Cerebellar nuclear complex (tissue), 1 donor: ENCODE measurements at regions not wholly inside any gene's neighbourhood (a gene's known extent, or its start where the extent isn't known, plus 50 kb on each side); places are given as distances from the start of the nearest gene placed in this dataset.

Source experiments
- DNase-seq, 2 experiments: peaks; one replicate each; lab custom pipeline; 2025; lab: John Stamatoyannopoulos, UW

DNA sequence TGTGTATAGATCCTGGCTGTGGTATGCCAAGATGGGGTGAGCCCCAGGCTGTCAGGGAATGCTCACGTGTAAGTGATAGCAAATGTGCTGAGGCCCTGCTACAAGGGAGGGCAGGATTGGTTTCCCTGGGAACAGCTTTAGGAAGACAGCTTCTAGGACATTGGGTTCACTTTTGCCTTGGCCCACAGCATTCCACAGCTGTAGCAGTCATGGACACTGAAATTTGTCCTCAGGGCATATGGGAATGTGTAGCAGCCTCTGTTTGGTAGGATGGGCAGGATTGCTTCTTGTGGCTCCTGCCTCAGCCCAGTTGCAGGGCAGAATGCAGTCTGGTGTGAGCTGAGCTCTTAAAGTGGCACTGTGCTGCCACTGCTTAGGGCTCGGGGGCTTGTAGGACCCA lies 1061.7 kb upstream of the WWC1 start:
- no peak for DNase-seq

DNA sequence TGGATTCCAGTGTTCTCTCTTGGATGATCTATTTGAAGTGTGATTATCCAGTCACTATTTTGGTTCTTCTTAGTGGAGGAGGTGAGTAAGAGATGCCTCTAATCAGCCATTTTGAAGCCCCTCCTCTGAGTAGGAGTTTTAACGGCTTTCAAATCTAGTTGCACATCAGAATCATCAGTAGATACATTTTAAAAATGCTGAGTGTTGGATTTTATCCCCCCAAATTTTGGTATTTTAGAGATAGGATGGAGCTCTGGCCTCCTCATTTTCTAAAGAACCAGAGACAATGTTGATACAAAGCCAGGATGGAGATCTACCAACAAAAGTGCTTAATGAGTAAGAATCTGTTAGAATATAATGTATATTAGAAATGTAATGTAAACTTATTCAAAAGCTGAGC lies 1061.0 kb upstream of the WWC1 start:
- no peak for DNase-seq

DNA sequence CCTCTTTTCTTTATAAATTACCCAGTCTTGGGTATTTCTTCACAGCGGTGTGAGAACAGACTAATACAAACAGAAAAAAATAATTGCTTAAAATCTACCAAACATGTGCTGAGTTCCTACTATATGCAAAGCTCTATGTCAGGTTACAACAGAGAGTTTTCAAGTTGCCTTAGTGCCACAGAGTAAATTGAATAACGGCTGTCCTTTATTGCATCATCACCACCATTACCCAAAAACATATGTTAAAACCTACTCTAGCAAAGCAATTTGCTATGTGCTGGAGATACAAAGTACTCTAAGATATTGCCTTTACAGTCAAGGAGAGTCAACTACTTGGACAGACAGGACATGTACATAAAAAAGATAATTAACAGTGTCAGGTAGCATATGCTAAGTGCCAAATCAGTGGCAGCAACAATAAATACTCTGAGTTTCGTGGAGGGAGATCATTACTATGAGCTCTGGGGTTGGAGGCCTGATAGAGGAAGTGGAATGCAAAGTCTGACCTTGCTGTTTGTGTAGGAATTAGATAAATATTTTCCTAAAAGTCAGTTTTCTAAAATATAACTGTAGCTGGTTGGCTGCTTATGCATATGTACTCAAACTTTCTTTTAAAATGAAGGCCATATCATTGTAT lies 1058.7 kb upstream of the WWC1 start:
- no peak for DNase-seq

DNA sequence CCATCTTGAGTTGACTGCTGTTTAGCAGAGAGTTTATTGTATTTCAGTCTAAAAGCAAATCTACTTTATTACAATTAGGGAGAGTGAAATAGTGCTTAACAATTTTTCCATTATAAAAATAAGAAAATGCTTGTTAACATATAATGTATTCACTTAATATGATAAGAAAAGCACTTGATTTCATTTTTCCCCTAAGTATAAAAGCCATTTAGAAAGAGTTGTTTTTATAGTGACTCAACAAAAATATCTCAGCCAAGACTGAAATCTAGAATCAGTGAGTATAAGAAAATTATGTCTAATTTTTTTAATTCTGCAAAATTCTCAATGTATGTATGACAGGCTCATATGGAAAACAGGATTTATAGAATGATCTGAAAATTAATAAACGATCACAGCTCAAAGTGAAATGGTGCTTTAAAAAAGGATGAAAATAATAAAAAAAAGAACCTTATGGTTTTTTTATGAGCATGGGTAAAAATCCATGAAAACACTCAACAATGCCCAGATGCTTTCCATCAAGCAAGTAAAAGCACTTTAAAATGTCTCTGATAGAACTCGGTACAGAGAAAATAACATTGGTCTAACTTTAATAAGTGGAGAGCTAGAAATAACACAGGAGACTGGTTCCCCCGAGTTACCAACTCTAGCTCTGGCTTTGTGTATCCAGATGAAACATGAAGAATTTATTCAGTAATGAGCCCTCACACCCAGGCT lies 1057.8 kb upstream of the WWC1 start:
- no peak for DNase-seq

DNA sequence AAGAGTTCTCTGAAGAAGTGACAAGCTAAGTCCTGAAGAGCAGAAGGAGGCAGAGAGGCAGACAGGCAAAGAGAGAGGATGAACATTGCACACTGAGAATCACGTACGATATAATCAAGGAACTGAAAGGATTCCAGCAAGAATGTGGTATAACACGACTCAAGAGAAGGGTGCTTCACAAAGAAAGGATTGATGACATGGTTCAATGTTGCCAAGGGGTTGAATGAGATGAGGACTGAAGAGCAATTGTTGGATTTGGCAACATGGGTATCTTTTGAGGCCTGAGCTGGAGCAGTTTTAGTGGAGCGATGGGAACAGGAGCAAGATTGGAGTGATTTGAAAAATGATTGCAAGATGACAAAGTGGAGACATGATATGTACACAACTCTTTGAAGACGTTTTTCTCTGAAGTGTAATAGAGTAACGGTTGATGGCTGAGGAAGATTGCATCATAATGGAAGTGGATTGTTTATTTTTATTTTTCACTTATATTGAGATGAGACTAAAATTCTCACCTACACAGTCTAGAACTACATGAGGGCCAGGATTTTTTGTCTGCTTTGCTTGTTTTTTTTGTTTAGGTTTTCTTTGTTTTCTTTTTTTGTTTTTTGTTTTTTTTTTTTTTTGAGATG lies 1049.9 kb upstream of the WWC1 start:
- no peak for DNase-seq

DNA sequence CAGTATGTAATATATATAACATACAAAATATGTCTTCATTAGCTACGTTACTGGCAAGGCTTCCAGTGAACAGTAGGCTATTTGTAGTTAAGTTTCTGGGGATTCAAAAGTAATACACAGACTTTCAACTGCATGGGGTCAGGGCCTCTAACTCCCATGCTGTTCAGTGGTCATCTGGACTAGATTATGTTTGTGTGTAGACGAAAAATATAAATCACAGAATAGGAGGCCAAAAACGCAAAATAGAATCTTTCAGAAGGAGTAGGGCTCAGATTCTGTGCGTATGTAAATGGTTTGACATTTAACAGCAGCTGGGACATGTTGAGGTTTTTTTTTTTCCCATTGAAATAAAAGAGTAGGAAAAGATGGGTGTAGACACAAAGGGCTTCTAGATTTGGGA lies 1048.7 kb upstream of the WWC1 start:
- no peak for DNase-seq

DNA sequence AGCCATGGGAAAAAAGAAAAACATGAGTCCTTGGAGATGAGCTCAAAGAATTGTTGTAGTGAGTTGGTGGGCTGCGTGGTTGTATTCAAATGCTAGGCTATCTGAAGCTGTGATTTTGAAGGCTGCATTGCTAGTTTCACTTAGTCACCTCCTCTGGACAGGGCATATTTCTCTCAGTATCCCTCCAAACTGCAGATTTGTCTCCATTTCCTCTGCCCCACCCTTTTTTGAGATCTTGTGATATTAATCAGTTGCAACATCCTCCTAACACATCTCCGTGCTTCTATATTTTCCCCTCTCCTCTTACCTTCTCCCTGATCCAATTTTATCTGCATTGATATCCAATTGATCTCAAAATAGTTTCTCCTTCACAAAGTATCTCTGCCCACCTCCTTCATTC lies 1048.0 kb upstream of the WWC1 start:
- no peak for DNase-seq

DNA sequence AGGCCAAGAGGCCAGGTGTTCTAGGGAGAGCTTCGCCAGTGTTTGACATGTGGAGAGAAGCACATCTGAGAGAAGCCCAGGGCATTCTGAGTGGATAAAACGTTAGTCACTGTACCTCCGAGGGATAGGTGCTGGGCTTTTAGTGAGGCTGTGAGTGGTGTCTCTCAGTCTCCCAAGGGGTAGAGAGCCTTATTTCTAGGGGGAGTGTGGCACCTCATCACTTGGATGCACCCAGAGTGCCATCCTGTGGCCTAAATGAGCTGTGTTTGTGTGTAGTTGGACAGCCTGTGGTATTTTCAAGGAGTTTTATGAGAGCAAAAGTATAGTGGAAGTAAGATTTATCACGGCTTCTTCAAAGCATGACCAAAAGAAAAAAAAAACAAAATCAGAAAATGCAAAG lies 1046.9 kb upstream of the WWC1 start:
- no peak for DNase-seq

DNA sequence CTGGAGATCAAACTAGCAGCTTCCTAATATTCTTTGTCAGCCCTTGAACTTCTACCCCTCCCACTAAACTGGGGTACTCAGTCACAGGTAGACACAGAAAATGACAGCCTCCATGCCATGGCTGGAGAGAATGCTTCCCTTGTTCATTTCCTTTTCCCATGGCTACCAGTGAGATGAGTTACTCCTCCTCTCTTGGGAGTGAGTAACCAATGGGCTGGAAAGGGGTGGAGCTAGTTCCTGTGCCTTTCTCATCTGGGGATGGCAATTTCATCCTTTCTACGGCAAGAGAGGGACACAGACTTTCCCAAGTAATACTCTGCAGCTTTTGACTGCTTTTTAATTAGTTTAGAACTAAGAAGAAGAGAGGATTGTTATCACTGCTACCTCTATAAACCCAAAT lies 1045.6 kb upstream of the WWC1 start:
- no peak for DNase-seq

DNA sequence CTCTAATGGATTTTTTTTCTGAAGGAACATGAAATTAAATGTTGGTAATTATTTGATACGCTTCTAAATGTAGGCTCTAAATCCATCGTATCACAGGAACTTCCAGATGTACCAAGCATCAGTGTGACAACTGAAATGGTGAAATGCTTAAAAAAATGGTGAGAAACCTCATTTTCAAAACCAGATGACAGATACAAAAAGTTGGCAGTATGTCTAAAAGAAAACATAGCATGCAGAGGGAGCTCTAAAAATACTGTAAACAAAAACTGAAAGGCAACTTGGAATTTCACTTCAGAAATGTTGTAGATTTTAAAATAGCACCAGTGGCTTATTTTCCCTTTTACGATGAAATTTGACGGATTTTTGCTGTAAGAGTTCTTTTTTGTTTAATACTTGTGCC lies 1043.6 kb upstream of the WWC1 start:
- DNase-seq, result no peak

DNA sequence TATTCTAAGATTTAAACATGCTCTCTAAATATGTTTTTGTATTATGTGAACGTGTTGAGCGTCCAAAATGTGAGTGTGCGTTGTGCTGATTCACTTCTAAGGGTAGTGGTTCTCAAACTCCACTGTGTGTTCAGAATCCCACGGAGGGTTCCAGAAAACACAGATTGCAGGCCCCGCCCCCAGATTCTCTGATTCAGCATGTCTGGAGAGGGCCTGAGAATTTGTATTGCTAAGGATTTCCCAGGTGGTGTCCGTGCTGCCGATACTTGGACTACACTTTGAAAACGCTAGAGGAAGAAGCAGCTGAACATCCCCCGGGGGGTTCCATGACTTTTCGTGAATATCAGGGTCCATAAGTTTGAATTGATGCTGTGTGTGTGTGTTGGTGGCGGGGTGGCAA lies 1043.2 kb upstream of the WWC1 start:
- DNase-seq, result no peak

DNA sequence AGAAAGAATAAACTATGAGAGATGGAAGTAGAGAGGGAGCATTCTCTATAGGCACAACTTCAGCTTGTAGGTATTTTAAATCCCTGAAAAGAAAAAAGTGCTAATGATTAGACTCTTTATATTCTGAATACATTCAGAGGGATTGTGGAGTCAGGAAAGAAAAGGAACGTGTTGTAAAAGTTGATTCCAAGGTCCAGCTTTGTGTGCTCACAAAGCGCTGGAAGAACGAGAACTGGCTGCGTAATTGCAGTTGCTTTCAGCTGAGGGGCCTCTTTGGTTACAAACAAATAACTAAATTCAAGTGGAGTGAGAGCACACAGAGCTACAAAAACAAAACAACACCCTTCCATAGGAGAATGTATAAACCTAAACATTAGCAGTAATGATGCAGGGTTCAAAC lies 1040.4 kb upstream of the WWC1 start:
- no peak for DNase-seq

DNA sequence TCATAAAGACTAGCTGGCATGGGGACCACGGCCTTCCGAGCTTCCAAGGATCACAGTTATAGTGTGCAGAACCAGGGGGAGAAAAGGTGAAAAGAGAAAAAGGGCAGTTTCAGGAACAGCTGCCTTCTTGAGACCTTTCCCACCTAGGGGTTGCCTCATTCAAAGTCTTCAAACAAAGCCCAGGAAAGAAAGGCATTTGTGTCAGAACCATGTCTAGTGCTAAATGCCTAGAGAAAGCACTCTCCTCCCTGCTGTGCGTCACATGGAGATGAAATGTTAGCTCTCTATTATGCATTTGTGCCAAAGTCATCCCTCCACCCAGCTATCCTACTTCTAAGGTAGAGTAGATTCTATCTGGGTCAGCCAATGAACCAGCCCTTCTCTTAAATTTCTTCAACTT lies 1037.3 kb upstream of the WWC1 start:
- no peak for DNase-seq

DNA sequence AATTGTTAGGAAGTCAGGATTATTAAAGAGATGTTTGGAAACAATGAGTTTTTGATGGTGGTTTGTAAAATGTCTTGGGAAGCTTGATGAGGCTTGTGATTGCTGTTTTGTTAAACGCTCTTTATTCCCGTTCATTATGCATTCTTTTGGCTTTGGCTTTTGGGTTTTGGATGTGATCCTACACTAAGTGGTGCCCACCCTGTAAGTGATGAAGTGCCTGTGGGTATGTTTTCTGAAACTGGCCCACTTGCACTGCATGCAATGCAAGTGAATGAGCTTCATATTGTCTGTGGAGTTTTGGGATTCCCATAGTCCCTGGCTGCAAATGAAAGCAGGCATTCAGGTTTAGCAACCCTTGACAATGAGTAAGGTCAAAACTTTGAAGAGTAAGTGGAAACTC lies 1035.5 kb upstream of the WWC1 start:
- no peak for DNase-seq

DNA sequence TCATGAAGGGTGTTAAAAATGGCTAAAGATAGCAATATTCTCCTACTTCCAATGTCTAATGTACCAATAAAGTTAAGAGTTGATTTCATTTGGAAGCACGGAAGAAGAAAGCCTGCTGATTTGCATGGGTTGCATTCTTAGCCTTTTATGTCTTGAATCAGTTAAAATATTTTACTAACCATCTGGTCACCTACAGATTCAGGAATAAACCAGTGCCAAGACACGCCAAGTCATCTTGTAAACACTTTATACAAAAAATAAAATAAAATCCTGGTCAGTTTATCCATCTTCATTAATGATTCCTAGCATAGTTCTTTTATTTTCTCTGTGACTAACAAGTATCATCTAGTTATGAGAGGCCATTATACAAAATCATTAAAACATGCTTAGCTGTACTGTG lies 1031.6 kb upstream of the WWC1 start:
- no peak for DNase-seq

DNA sequence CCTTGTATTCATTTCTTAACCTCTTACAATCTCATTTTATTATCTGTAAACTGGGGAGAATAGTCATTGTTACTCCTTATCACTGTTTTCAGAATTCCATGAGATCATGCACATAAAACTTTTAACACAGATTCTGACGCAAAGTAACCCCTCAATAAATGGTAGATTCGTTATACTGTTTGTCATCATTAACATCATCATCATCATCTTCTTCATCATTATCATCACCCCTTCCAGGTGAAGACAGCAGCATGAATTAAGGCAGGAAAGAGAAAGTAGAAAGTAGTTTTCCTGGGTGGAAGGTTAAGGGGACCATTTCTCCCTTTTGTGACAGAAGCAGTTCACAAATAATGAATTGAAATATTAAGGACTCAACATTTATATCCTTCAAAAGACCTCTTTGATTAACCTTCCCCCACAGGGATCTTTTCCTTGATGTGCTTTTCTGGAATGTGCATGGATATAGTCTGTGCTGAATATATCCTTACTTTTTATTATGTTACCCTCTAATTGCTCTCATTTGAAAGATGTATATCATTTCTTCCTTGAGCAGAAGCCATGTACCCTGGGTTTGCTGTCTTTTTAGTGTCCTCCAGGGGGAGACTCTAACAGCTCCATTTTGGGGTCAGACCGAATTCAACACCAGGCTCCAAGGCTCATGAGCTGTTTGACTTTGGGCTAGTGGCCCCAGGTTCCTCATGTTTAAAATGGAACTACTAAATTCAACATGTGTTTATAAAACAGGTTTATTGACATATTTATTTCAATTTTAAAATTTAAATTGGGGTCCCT lies 1029.9 kb upstream of the WWC1 start:
- no peak for DNase-seq

DNA sequence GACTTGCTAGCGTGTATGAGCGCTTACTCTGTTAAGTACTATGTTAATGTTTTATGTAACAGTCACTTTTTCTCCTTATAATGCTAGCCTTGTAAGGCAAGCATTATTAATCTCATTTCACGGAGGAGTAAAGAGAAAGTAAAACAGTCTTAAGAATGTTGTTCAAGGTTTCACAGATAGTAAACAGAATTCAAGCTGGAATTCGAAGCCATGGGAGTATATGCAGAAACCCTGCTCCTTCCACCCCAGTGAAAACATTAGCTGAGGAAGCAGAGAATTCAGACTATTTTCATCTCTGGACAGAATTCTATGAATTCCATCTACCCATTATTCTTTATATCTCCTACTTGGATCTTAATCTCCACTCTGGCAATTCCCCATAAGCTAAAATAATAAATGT lies 1028.3 kb upstream of the WWC1 start:
- no peak for DNase-seq

DNA sequence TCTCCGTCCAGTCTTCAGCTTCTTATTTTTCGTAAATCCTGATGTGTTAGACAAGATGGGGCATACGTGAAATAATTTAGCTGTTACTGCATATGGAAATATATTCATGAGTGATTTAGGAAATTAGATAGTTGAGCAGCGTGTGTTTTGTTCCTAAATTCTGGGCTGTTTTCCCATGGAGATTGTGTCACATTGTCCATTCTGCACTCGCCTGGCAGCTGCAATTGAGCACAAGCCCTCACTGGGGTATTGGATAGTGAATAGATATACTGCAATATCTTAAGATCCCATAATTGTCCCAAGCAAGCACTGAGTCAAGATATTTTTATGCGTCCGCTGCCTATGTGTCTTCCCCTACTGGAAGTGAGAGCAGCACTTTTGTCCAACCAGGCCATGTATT lies 1027.1 kb upstream of the WWC1 start:
- DNase-seq, result no peak

DNA sequence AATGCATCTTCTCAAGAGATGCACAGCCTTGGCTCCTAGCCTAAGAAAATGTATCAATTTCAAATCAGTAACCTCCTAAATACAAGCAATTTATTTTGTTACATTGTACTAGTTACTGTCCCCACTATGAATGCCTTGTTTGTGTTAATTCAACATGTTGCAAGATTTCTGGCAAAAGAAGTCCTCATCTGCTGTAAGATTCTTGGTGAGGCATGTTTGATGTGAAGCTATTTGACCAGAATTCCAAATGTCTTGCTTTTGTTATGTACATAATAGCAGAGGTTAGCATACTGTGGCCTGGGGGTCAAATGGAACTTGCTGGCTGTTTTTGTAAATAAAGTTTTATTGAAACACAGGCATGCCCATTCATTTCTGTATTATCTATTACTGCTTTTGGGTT lies 1023.1 kb upstream of the WWC1 start:
- DNase-seq, result no peak

DNA sequence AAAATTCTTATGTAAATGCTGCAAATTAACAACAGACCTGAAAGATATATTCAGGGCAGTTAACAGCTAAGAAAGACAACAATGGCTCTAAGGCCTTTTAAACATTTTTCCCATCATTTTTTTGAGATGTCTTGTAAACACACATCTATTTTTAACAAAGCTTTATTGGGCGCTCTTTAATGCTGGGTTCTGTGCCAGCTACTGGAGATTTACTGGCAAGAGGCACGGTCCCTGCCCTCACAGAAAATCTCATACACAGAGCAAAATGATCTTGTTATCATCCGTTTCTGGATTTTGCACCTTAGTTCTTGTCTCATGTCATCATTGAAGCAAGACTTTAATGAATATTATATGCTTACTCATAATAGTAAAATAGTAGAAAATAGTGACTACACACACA lies 1022.3 kb upstream of the WWC1 start:
- DNase-seq, result peak in 1 of 2 experiments; percentile 73

DNA sequence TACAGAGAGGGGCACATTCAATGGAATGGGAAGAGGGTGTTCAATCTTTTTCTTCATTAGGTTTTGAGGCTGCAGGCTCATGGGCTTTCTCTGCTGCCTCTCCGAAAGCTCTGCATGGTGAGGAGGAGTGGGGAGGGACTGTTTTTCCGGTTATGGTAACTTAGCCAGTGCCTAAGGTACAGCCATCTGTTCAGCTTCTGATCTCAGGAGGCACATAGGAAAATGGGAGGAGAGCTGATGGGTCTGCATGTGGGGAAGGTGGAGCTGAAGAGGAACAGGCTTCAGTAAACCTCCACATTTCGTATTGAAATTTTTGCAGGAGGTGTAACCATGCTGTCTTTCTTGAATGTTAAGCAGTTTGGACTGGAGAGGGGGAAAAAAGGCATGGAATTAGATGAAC lies 1020.4 kb upstream of the WWC1 start:
- DNase-seq, result peak in 1 of 2 experiments; percentile 40

DNA sequence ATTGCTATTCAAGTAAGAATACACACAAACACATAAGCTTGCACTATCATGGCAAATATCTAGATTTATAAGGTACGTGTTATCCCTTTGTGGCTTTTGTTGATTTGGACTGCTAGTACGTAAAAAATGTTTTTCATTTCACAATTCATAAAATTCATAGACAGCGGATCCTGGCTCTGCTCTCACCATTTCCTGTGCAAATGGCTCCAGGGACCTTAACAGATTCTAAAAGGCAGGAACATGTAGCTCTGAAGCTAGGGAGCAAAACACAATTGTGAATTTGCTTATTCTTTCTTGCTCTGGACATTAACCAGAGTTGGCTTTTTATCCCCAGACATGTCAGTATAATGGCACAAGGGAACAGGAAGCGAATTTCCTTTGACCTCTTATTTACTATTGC lies 1019.9 kb upstream of the WWC1 start:
- no peak for DNase-seq

DNA sequence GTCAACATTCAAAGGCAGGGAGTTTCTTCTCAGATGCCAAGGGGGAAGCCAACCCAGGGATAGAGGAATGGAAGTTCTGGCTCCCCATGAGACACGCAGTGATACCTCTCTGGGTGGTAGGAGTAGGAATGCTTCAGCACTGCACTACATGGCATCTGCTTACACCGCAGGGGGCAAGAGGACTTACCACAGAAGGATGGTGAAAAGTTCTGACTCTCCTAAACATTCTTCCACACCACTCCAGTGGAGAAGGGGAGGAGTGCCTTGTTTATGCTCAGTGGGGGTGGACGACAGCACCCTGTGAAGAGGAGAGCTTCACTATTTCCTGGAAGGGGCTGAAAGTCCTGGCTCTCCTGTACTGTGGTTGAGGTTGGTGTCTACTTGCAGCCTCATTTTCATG lies 1011.3 kb upstream of the WWC1 start:
- DNase-seq, result no peak
